Cardiac septum (tissue), 1 donor: ENCODE measurements at regions not wholly inside any gene's neighbourhood (a gene's known extent, or its start where the extent isn't known, plus 50 kb on each side); places are given as distances from the start of the nearest gene placed in this dataset.

Experiments
- DNase-seq: peaks from one replicate; pipeline ENCODE4 v3.0.0-alpha.2; 2020; ENCODE audit warnings: low spot score
- intact Hi-C: fragments of 100-400 bp; cut with DNase I; formaldehyde crosslinking; loops from one replicate; pipeline ENCODE4 v1.14.0; 2022
- donor health status: DM: no; HTN: no; CAD: no.

GRCh38 chr2:795531-796041, 118.4 kb upstream of the TMEM18 start:
- intact Hi-C loops: no loop called here
- DNase-seq: peak; percentile 70

DNA sequence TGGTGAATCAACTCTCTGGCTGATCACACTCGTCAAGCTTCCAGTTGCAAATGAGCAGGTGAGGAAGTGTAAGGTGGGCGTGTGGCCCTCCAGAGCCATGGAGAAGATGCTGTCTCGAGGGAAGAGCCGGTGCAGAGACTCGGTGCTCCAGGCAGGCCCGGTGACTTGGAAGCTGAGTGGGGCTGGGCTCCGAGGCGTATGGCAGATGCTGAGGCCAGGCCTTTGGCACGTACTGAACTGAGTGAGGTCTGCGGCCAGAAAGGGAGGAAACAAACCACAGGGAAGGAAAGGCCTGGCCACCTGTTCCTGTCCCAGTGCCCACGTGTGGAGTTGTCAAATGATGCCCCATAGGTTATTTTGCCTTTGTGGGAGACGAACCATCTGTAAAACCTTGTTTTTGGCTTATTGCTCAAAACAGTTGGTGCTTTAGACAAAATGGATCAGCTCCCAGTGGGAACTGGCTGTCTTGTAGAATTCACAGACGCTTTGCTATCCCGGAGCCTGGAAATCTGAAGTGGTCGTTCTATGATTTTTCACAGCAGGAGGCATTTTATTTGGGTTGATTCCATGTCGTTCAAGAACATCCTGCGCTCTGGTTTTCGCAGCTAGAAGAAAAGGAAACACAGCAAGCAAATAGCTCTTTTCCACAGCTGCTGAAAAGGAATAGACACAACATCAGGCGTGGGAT, 117.5 kb upstream of the TMEM18 start:
- intact Hi-C loops: no loop called here
- DNase-seq: no peak

- intact Hi-C loops: no loop called here
- DNase-seq: no peak
These were observed 116.0 kb upstream of the TMEM18 start for GRCh38 chr2:793236-793635.

DNA sequence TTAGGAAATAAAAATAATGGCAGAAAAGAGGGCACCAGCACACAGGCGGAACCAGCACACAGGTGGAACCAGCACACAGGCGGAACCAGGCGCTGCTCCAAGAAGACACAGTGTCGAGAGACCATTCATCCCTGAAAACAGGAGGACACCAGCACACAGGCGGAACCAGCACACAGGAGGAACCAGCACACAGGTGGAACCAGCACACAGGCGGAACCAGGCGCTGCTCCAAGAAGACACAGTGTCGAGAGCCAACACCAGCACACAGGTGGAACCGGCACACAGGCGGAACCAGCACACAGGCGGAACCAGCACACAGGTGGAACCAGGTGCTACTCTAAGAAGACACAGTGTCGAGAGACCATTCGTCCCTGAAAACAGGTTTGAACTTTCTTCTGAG, 115.5 kb upstream of the TMEM18 start:
- DNase-seq: no peak
- intact Hi-C loops: no loop called here

- intact Hi-C loops: no loop called here
- DNase-seq: no peak
These were observed 113.5 kb upstream of the TMEM18 start for GRCh38 chr2:790634-791245.

- DNase-seq: no peak
- intact Hi-C loops: no loop called here
These were observed 112.9 kb upstream of the TMEM18 start for GRCh38 chr2:790081-790480.

DNA sequence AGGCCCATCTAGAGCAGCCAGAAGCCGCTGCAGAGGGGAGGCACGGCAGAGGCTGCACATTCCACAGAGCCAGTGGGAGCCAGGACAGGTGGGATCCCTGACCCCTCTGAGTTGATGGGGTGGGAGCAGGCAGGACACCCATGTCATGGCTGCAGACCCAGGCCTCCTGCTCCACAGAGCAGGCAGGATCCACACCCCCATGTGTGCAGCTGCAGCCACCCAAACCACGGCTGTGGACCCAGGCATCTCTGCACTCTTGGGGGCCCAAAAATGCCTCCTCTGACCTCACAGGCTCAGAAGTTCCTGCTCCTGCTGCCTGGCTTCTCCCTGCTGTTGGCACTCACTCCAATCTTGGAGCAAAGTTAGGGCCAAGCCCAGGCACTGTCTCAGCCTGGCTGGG, 112.3 kb upstream of the TMEM18 start:
- intact Hi-C loops: no loop called here
- DNase-seq: no peak

DNA sequence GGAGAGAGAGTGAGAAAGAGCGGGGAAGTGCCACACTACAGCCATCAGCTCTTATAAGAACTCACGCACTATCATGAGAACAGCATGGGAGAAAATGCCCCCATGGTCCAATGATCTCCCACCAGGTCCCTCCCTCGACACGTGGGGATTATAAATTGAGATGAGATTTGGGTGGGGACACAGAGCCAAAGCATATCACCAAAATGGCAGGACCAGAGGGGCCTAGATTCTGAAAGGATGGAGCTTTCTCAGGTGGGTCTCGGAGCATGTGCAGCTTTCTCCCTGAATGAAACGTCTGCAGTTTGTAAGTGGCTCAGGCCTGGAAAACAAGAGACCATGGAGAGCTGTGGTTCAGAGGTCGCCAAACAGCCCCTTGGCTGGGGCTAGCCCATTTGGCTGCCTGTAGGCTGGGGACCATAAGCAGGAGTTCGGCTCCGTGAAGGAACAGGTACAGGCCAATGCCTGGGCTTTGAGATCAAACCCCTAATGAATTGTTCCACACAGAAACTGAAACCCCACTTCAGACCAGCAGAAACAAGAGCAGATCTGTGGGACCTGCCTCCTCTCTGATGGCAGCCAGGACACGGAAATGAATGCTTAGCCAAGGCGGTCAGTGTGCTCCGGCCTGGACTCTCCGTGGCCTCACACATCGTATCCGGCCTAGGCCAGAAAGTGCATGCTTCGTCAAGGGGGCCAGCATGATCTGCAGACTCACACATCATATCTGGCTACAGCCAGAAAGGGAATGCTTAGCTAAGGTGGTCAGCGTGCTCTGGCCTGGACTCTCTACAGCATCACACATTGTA, 111.2 kb upstream of the TMEM18 start:
- intact Hi-C loops: no loop called here
- DNase-seq: no peak

DNA sequence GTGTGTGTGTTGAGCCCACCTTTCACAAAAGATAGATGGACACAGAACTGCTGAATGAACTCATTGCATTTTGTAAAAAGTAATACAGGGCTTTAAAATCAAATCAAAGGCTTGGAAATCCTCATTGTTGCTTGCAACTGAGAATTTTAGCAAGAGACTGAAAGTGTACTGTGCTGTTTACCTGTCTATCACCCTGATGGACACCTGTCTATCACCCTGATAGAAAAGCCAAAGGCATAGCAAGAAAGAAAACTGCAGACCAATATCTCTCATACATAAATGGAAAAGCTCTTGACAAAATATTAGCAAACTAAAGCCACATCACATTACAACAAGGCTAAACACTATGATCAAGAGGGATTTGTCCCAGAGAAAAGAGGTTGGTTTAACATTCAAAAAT, 107.5 kb upstream of the TMEM18 start:
- DNase-seq: no peak
- intact Hi-C loops: no loop called here

DNA sequence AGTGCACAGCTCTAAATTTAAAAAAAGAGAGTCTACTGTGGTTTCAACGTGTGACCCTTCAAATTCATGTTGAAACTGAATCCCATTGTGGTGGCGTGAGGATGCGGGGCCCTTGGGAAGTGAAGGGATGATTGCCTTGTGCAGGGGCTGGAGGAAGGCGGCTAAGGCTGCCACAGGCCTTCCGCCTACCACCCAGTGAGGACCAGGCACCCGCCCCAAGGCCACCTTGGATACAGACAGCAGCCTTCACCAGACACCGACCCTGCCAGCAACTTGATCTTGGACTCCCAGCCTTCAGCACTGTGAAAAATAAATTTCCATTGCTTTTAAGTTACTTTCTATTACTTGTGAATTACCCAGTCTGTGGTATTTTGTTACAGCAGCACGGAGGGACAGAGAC, 103.4 kb upstream of the TMEM18 start:
- intact Hi-C loops: no loop called here
- DNase-seq: no peak

GRCh38 chr2:780002-780401, 102.8 kb upstream of the TMEM18 start:
- intact Hi-C loops: no loop called here
- DNase-seq: no peak

- no peak for DNase-seq
- intact Hi-C loops: no loop called here
These were observed 101.6 kb upstream of the TMEM18 start for GRCh38 chr2:778731-779350.

DNA sequence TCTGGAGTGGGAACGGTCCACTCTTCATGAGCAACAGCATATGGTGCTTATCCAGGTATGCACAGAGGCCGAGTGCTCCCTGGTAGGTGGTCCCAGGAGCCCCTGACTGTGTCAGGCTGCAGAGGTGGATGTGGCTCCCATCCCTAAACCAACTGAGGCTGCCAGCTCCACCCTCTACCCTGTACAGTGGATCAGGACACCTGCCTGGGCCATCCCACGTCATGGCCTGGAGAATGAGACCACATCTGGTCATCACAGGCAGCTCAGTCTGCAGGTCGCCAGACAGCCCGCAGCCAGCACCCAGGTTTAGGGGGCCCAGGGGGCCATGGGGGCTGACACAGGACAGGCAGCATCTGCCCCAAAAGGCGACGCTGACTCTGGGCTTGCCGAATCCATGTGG, 100.3 kb upstream of the TMEM18 start:
- no peak for DNase-seq
- intact Hi-C loops: no loop called here

DNA sequence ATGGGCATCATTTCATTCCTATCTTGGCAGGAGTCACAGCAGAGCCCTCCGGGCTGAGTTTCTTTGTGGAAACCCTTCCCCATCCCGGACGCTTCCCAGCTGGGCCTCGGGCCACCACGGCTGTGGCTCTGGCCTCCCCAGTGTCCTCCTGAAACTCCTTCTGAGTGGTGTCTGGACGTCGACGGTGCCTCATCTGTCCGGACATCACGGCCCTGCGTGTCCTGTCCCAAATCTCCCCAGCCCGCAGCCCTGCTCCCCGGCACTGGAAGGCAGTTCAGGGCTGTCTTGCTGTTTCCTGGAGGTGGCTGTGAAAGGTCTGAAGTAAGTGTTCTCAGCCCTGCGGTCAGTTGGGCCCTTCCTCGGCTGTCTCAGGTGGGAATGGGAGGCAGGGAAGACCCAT, 99.8 kb upstream of the TMEM18 start:
- intact Hi-C loops: no loop called here
- no peak for DNase-seq

DNA sequence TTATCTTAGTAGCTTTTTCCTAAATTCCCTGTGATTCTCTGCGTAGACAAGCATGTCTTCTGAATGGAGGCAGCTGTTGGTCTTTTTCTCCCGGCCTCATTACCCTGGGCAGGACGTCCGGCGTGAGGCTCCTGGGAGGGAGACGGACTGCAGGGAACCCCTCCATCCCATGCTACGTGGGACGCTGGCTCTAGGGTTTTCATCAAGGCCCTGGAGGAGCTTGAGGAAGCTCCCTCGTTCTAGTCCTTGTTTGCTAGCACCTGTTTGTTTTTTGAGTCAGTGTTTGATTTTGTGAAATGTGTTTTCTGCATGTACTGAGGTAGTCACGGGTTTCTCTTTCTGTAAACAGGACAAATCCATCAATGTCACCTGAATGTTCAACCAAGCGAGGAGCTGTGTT, 99.3 kb upstream of the TMEM18 start:
- intact Hi-C loops: no loop called here

GRCh38 chr2:776038-776437, 98.8 kb upstream of the TMEM18 start:
- no peak for DNase-seq
- intact Hi-C loops: no loop called here

More for the DNA sequence above, 99.3 kb upstream of the TMEM18 start:
- no peak for DNase-seq

DNA sequence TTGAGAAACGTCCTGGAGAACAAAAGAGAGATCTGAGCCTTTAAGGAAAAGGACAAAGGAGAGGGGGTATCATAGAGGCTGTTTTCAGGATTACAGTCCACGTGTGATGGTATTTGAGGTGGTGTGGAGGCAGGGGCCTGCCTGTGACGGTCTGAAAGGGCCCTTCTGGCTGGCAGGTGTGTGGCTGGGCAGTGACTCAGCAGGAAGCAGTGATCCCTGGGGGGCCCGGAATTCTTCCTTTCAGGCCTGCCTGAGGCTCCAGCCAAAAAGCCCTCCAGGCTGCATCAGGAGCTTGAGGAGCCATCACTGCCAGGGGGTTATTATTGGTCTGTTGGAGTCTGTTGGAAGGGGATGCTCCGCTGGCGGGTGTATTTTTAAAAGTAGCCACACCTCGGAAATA, 97.2 kb upstream of the TMEM18 start:
- intact Hi-C loops: no loop called here
- DNase-seq: no peak

GRCh38 chr2:773256-774160, 96.3 kb upstream of the TMEM18 start:
- intact Hi-C loops: no loop called here
- DNase-seq: no peak

- no peak for DNase-seq
- intact Hi-C loops: no loop called here
These were observed 94.3 kb upstream of the TMEM18 start for GRCh38 chr2:771538-771937.
